PC-3 (cell line): ENCODE measurements at regions not wholly inside any gene's neighbourhood (a gene's known extent, or its start where the extent isn't known, plus 50 kb on each side); places are given as distances from the start of the nearest gene placed in this dataset.

Experiments
- ATAC-seq: fragments of 200-7000 bp; cut with Tn5 transposase; 2 replicates; pipeline ENCODE4 v1.9.1; 2020; ENCODE audit warnings: mild to moderate bottlenecking, moderate library complexity
- BruUV-seq: library from RNA; stranded (reverse); fragments of 400-500 nt; replicated peaks from 2 replicates; lab custom pipeline; 2021; lab: Mats Ljungman, UMichigan
- CTCF ChIA-PET: fragments of 300-600 bp; sonication (Branson Sonifier 250); formaldehyde crosslinking; loops from one replicate; lab custom pipeline; 2022; ENCODE audit warnings: antibody characterized with exemption; lab: Charles Lee
- POLR2A ChIA-PET: fragments of 300-600 bp; sonication (Branson Sonifier 250); formaldehyde crosslinking; loops from one replicate; lab custom pipeline; 2022; ENCODE audit warnings: antibody characterized with exemption; ENCODE audit not compliant: unreplicated experiment; lab: Charles Lee
- DNase-seq: peaks from one replicate; pipeline ENCODE4 v3.0.0-alpha.2; 2015
- H2AFZ ChIP-seq: fragments of 300-600 bp; sonication (generic); 2 replicates; pipeline ENCODE4 v1.6.0; 2016; ENCODE audit warnings: antibody characterized with exemption, low read length
- H3F3A ChIP-seq: fragments of 300-600 bp; sonication (generic); one replicate; pipeline ENCODE4 v1.6.0; 2017; ENCODE audit warnings: antibody characterized with exemption, low read length, control low read depth, mild to moderate bottlenecking; ENCODE audit not compliant: unreplicated experiment
- H3K27ac ChIP-seq: fragments of 300-600 bp; sonication (generic); 2 replicates; pipeline ENCODE4 v1.5.1; 2016; ENCODE audit warnings: mild to moderate bottlenecking, low read length
- H3K27me3 ChIP-seq: fragments of 300-600 bp; sonication (generic); 2 replicates; pipeline ENCODE4 v1.6.1; 2016; ENCODE audit warnings: low read length, mixed read lengths
- H3K36me3 ChIP-seq: fragments of 300-600 bp; sonication (generic); 2 replicates; pipeline ENCODE4 v1.6.1; 2016; ENCODE audit warnings: low read depth, mixed run types, low read length, mixed read lengths
- H3K4me1 ChIP-seq: fragments of 300-600 bp; sonication (generic); 2 replicates; pipeline ENCODE4 v1.5.1; 2016; ENCODE audit warnings: low read length; ENCODE audit not compliant: insufficient read depth
- H3K4me2 ChIP-seq: fragments of 300-600 bp; sonication (generic); 2 replicates; pipeline ENCODE4 v1.6.0; 2016; ENCODE audit warnings: low read length
- H3K4me3 ChIP-seq: fragments of 300-600 bp; sonication (generic); 2 replicates; pipeline ENCODE4 v1.5.1; 2016; ENCODE audit warnings: mild to moderate bottlenecking, low read length, mixed read lengths
- H3K79me2 ChIP-seq: fragments of 300-600 bp; sonication (generic); 2 replicates; pipeline ENCODE4 v1.6.1; 2017; ENCODE audit warnings: low read length, mixed read lengths
- H3K9ac ChIP-seq: fragments of 300-600 bp; sonication (generic); 2 replicates; pipeline ENCODE4 v1.6.0; 2016; ENCODE audit warnings: mild to moderate bottlenecking, low read length
- H3K9me2 ChIP-seq: fragments of 300-600 bp; sonication (generic); replicated peaks from 2 replicates; pipeline ENCODE4 v1.6.1; 2016; ENCODE audit warnings: mixed run types, low read length, mixed read lengths
- H3K9me3 ChIP-seq: fragments of 300-600 bp; sonication (generic); 2 replicates; pipeline ENCODE4 v1.6.1; 2016; ENCODE audit warnings: low read length, mixed read lengths
- H4K20me1 ChIP-seq: fragments of 300-600 bp; sonication (generic); 2 replicates; pipeline ENCODE4 v1.6.1; 2016; ENCODE audit warnings: low read length, mixed read lengths
- CTCF ChIP-seq: fragments of 300-600 bp; sonication (generic); conservative IDR thresholded peaks from 2 replicates; pipeline ENCODE4 v1.5.1; 2017; ENCODE audit warnings: antibody characterized with exemption, low read depth, mild to moderate bottlenecking, low read length
- EZH2 ChIP-seq: fragments of 300-600 bp; sonication (generic); IDR thresholded peaks from one replicate; pipeline ENCODE4 v1.6.1; 2017; ENCODE audit warnings: antibody characterized with exemption, mild to moderate bottlenecking, low read length; ENCODE audit not compliant: unreplicated experiment
- EZH2phosphoT487 ChIP-seq: fragments of 300-600 bp; sonication (generic); IDR thresholded peaks from 2 replicates; pipeline ENCODE4 v1.6.1; 2018; ENCODE audit warnings: mild to moderate bottlenecking, antibody characterized with exemption, low read length, borderline replicate concordance
- intact Hi-C: fragments of 100-400 bp; cut with micrococcal nuclease; formaldehyde crosslinking; loops from 2 replicates; pipeline ENCODE4 v1.9.0; 2023

GRCh38 chr3:21159543-21159906, 591.5 kb downstream of the ZNF385D start:
- Histone ChIP-seq H3K9me2 (no peaks in the 10 kb centered on the region), H3K27me3 (no peaks in the 10 kb centered on the region), H2AFZ (no peak overlapping the region), H4K20me1 (no peaks in the 10 kb centered on the region), H3K4me2 (no peak overlapping the region), H3K79me2 (no peaks in the 10 kb centered on the region), H3K9me3 (no peaks in the 10 kb centered on the region), H3F3A (no peaks in the 10 kb centered on the region), H3K27ac (no peak overlapping the region), H3K9ac (no peak overlapping the region), H3K4me3 (no peak overlapping the region), H3K4me1 (no peaks in the 10 kb centered on the region), H3K36me3 (no peaks in the 10 kb centered on the region)
- no TSS peak for BruUV-seq
- TF ChIP-seq EZH2phosphoT487 (no peak), EZH2 (no peak), CTCF (no peak)
- intact Hi-C loops: loop anchor here (10.0 kb wide), 1 partner anchor 595 kb away; the partner anchor contains the start of gene ZNF385D
- ATAC-seq (no peak), DNase-seq (no peak)
- ChIA-PET POLR2A (no interaction called here), CTCF (no interaction called here)

DNA sequence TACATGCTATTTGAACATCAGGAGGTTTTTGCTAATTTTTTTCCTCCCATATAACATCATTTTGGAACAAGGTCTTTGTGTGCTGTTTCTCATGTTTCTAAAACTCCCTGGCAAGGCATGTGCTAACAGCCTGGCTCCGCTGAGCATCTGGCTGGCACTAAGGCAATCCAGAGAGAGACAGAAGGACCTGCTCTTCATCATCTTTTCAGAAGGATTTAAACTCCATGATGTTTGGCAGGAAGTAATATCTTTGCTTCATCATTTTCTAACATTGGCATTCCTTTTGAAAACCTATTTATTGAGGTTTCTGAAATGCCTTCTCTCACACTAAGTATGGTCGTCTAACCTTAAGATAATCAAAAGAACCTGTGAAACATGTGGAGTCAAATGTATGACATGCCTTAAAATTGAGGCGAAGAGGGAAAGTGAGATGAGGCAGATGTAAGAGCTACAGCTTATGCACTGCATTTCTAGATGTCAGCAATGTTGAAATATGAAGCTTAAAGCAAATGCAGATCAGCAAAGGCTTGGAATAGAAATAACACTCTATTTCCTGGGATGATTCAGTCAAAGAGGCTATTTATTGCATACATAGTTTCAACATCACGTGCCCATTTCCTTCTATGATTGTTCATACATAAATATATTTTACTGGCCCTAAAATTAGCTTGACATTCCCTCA, 592.0 kb downstream of the ZNF385D start:
- no peaks in the 10 kb centered on the region for H3K9me2 ChIP-seq
- H3K79me2 ChIP-seq: no peaks in the 10 kb centered on the region
- H3K27ac ChIP-seq: no peak overlapping the region
- CTCF ChIA-PET: no interaction called here
- no peak for TF ChIP-seq EZH2
- TF ChIP-seq EZH2phosphoT487: no peak
- TF ChIP-seq CTCF: no peak
- H3K9me3 ChIP-seq: no peaks in the 10 kb centered on the region
- no peak overlapping the region for H2AFZ ChIP-seq
- H3K27me3 ChIP-seq: no peaks in the 10 kb centered on the region
- no peak overlapping the region for H3K4me3 ChIP-seq
- no peaks in the 10 kb centered on the region for H4K20me1 ChIP-seq
- no peak overlapping the region for H3K4me2 ChIP-seq
- intact Hi-C loops: loop anchor here (10.0 kb wide), 1 partner anchor 596 kb away; the partner anchor contains the start of gene ZNF385D
- 0 out of 2 replicates have a peak, but pooled peaks have one; percentile 38 for ATAC-seq
- H3K9ac ChIP-seq: no peak overlapping the region
- no TSS peak for BruUV-seq
- H3K36me3 ChIP-seq: no peaks in the 10 kb centered on the region
- POLR2A ChIA-PET: no interaction called here
- H3F3A ChIP-seq: no peaks in the 10 kb centered on the region
- peak; percentile 8 for DNase-seq
- no peaks in the 10 kb centered on the region for H3K4me1 ChIP-seq

DNA sequence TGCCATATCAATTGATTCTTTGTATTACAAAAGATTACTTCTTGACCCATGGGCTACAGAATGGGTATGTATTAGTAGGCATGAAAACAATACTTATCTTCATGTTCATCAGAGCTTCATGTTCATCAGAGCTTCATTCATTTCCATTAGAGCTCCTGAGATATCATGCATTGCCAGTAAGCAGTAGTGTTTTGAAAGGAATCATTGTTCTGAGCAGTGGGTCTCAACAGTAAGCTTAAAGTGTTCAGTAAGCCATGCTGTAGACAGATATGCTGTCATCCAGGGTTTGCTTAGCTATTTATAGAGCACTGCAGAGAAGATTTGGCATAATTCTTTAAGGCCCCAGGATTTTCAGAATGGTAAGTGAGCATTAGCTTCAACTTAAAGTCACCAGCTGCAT, 596.1 kb downstream of the ZNF385D start:
- no TSS peak for BruUV-seq
- no peak overlapping the region for H2AFZ ChIP-seq
- H3K9me3 ChIP-seq: no peaks in the 10 kb centered on the region
- no peak overlapping the region for H3K4me2 ChIP-seq
- H3K79me2 ChIP-seq: no peaks in the 10 kb centered on the region
- CTCF ChIA-PET: no interaction called here
- no peaks in the 10 kb centered on the region for H4K20me1 ChIP-seq
- H3K4me1 ChIP-seq: no peaks in the 10 kb centered on the region
- H3K4me3 ChIP-seq: no peak overlapping the region
- no peaks in the 10 kb centered on the region for H3F3A ChIP-seq
- intact Hi-C loops: loop anchor here (10.0 kb wide), 1 partner anchor 600 kb away; the partner anchor contains the start of gene ZNF385D
- H3K36me3 ChIP-seq: no peaks in the 10 kb centered on the region
- peak; percentile 33; the same call in 1 of the 2 replicates for ATAC-seq
- TF ChIP-seq EZH2 (no peak), EZH2phosphoT487 (no peak), CTCF (no peak)
- no peak for DNase-seq
- no peaks in the 10 kb centered on the region for H3K9me2 ChIP-seq
- no peaks in the 10 kb centered on the region for H3K27me3 ChIP-seq
- H3K27ac ChIP-seq: no peak overlapping the region
- POLR2A ChIA-PET: no interaction called here
- no peak overlapping the region for H3K9ac ChIP-seq
